ENCODE measurements at regions not wholly inside any gene's neighbourhood (a gene's known extent, or its start where the extent isn't known, plus 50 kb on each side); places are given as distances from the start of the nearest gene placed in this dataset.

GRCh38 chr1:105730701-105731100, 1325.8 kb upstream of the PRMT6 start:
- Histone ChIP-seq H3K9me3 (no peaks in the 10 kb centered on the region), H3K27me3 (no peaks in the 10 kb centered on the region), H3K36me3 (no peaks in the 10 kb centered on the region), H3K27ac (no peak overlapping the region), H3K4me3 (no peak overlapping the region), H3K4me1 (no peaks in the 10 kb centered on the region)
- intact Hi-C loops (cut with DNase I) = no loop called here
- no peak for TF ChIP-seq CTCF (IDR thresholded peaks at IDR 0.05)
- DNase-seq (ENCODE audit: low spot score in 2 of 2) = no peak

GRCh38 chr1:105736349-105736748, 1320.1 kb upstream of the PRMT6 start:
- no peaks in the 10 kb centered on the region for H3K9me3 ChIP-seq
- no peaks in the 10 kb centered on the region for H3K4me1 ChIP-seq
- no peaks in the 10 kb centered on the region for H3K36me3 ChIP-seq
- no peak overlapping the region for H3K4me3 ChIP-seq
- intact Hi-C loops (cut with DNase I) = no loop called here
- no peak overlapping the region for H3K27ac ChIP-seq
- H3K27me3 ChIP-seq = no peaks in the 10 kb centered on the region
- DNase-seq (ENCODE audit: low spot score in 2 of 2) = no peak
- TF ChIP-seq CTCF (IDR thresholded peaks at IDR 0.05) = no peak

DNA sequence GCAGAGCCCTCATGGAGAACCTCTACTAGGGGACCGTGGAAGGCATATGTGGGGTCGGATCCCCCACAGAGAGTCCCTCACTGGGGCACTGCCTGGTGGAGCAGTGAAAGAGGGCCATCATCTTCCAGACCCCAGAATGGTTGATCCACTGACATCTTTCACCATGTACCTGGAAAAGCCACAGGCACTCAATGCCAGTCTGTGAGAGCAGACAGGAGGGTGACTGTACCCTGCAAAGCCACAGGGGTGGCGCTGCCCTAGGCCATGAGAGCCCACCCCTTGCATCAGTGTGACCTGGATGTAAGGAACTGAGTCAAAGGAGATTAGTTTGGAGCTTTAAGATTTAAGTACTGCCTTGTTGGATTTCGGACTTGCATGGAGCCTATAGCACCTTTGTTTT, 1276.7 kb upstream of the PRMT6 start:
- no peaks in the 10 kb centered on the region for H3K27me3 ChIP-seq
- TF ChIP-seq CTCF (IDR thresholded peaks at IDR 0.05) = no peak
- intact Hi-C loops (cut with DNase I) = no loop called here
- no peak for DNase-seq (ENCODE audit: low spot score in 2 of 2)
- H3K9me3 ChIP-seq = no peaks in the 10 kb centered on the region
- H3K36me3 ChIP-seq = no peaks in the 10 kb centered on the region
- H3K4me1 ChIP-seq = no peaks in the 10 kb centered on the region
- no peak overlapping the region for H3K4me3 ChIP-seq
- H3K27ac ChIP-seq = no peak overlapping the region

DNA sequence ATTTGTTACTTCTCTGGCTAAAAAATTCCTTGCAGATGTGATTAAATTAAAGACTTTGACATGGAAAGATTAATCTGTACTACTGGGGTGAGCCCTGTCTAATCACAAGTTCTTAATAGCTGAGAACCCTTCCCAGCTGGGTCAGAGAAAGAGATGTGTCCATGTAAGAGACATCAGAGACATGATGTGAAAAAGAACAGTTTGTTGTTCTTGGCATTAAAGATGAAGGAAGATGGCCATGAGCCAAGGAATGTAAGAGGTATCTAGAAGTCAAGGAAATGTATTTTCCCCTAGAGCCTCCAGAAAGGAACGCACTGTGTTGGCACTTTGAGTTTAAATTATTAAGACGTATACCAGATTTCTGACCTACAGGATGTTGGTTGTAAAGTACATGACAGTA, 1271.5 kb upstream of the PRMT6 start:
- DNase-seq (ENCODE audit: low spot score in 2 of 2) = no peak
- no peaks in the 10 kb centered on the region for H3K4me1 ChIP-seq
- no peak overlapping the region for H3K4me3 ChIP-seq
- intact Hi-C loops (cut with DNase I) = no loop called here
- H3K36me3 ChIP-seq = no peaks in the 10 kb centered on the region
- no peak overlapping the region for H3K27ac ChIP-seq
- TF ChIP-seq CTCF (IDR thresholded peaks at IDR 0.05) = no peak
- no peaks in the 10 kb centered on the region for H3K27me3 ChIP-seq
- no peaks in the 10 kb centered on the region for H3K9me3 ChIP-seq

DNA sequence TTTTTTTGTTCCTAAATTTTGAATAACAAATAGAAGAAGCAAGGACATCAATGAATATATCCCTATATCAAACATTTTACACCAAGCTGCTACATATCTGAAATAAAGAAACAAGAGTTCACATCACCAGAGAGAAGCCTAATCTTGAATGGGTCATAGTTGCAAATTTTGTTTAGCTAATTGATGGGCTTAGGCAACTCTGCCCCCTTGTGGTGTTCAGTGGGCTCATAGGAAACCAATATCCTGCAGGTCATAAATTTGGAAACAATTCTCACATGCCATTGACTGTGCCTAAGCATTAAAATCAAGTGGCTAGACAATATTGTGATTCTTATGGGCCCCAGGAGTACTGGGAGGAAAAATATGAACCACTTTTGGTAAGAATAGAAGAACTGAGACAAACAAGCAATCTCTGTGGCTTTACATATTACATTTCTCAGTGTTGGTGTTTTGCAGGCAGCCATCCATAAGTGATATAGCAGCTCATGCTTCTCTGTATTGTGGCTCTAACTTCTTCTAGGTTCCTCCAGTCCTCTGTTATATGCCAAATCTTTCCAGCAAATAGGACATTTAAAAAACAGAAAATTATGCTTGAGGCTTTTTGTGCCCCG, 1262.8 kb upstream of the PRMT6 start:
- Histone ChIP-seq H3K36me3 (no peaks in the 10 kb centered on the region), H3K27me3 (no peaks in the 10 kb centered on the region), H3K27ac (no peak overlapping the region), H3K9me3 (no peaks in the 10 kb centered on the region), H3K4me3 (no peak overlapping the region), H3K4me1 (no peaks in the 10 kb centered on the region)
- intact Hi-C loops (cut with DNase I) = no loop called here
- no peak for DNase-seq (ENCODE audit: low spot score in 2 of 2)
- no peak for TF ChIP-seq CTCF (IDR thresholded peaks at IDR 0.05)

GRCh38 chr1:105795741-105796140, 1260.7 kb upstream of the PRMT6 start:
- no peaks in the 10 kb centered on the region for H3K4me1 ChIP-seq
- no peak for DNase-seq (ENCODE audit: low spot score in 2 of 2)
- no peaks in the 10 kb centered on the region for H3K36me3 ChIP-seq
- H3K27me3 ChIP-seq = no peaks in the 10 kb centered on the region
- intact Hi-C loops (cut with DNase I) = no loop called here
- no peaks in the 10 kb centered on the region for H3K9me3 ChIP-seq
- H3K4me3 ChIP-seq = no peak overlapping the region
- no peak overlapping the region for H3K27ac ChIP-seq
- TF ChIP-seq CTCF (IDR thresholded peaks at IDR 0.05) = no peak
